Right kidney (tissue), 1 donor: ENCODE measurements at regions not wholly inside any gene's neighbourhood (a gene's known extent, or its start where the extent isn't known, plus 50 kb on each side); places are given as distances from the start of the nearest gene placed in this dataset.
"Not testable (repeated sequence)": the region's sequence is repeated elsewhere in the genome, so short reads cannot be mapped to it uniquely, and the experiment has no call there.

Experiments
- DNase-seq: peaks from one replicate; pipeline ENCODE4 v3.0.0-alpha.2; 2016

GRCh38 chr20:53794529-53795115, 201.0 kb upstream of the ZNF217 start:
- DNase-seq = no peak

GRCh38 chr20:53793783-53794383, 200.2 kb upstream of the ZNF217 start:
- no peak for DNase-seq

- DNase-seq = no peak
Measured at GRCh38 chr20:53792946-53793536, 199.4 kb upstream of the ZNF217 start.

GRCh38 chr20:53789989-53790675, 196.5 kb upstream of the ZNF217 start:
- DNase-seq = no peak

GRCh38 chr20:53788253-53789022, 194.8 kb upstream of the ZNF217 start:
- no peak for DNase-seq

- DNase-seq = not testable (repeated sequence)
Measured at GRCh38 chr20:53787491-53787931, 193.9 kb upstream of the ZNF217 start.

- DNase-seq = no peak
Measured at GRCh38 chr20:53786445-53787267, 193.0 kb upstream of the ZNF217 start.

GRCh38 chr20:53786071-53786444, 192.4 kb upstream of the ZNF217 start:
- no peak for DNase-seq

- no peak for DNase-seq
Measured at GRCh38 chr20:53785320-53785719, 191.7 kb upstream of the ZNF217 start.

GRCh38 chr20:53783768-53784167, 190.1 kb upstream of the ZNF217 start:
- DNase-seq = no peak

GRCh38 chr20:53782612-53783246, 189.1 kb upstream of the ZNF217 start:
- no peak for DNase-seq

- DNase-seq = no peak
Measured at GRCh38 chr20:53779822-53780221, 186.2 kb upstream of the ZNF217 start.

- no peak for DNase-seq
Measured at GRCh38 chr20:53778736-53779135, 185.1 kb upstream of the ZNF217 start.

- no peak for DNase-seq
Measured at GRCh38 chr20:53778041-53778516, 184.4 kb upstream of the ZNF217 start.

GRCh38 chr20:53777402-53777801, 183.8 kb upstream of the ZNF217 start:
- DNase-seq = not testable (repeated sequence)

GRCh38 chr20:53776858-53777257, 183.2 kb upstream of the ZNF217 start:
- DNase-seq = no peak

- DNase-seq = no peak
Measured at GRCh38 chr20:53774461-53775203, 181.0 kb upstream of the ZNF217 start.

- no peak for DNase-seq
Measured at GRCh38 chr20:53773792-53774401, 180.3 kb upstream of the ZNF217 start.

GRCh38 chr20:53773066-53773791, 179.6 kb upstream of the ZNF217 start:
- not testable (repeated sequence) for DNase-seq
